Stimulated activated CD8-positive, alpha-beta memory T cell treated with anti-CD3 and anti-CD28 coated beads, Interleukin-7, amount 100 ng/mL, for 48 hours (primary cell): ENCODE measurements at regions not wholly inside any gene's neighbourhood (a gene's known extent, or its start where the extent isn't known, plus 50 kb on each side); places are given as distances from the start of the nearest gene placed in this dataset.
"Not testable (repeated sequence)": the region's sequence is repeated elsewhere in the genome, so short reads cannot be mapped to it uniquely, and the experiment has no call there.

Source experiments
- DNase-seq, 2 donors: peaks; one replicate each; pipeline ENCODE4 v3.0.0-alpha.2; 2020; ENCODE audit warnings: low read depth in 1 of 2; ENCODE audit errors: extremely low read depth in 1 of 2

- DNase-seq: no peak
Measured at GRCh38 chr17:71850812-71851211, 270.0 kb upstream of the SOX9 start.

GRCh38 chr17:71855010-71855409, 265.8 kb upstream of the SOX9 start:
- DNase-seq: no peak

- no peak for DNase-seq
Measured at GRCh38 chr17:71864755-71865154, 256.1 kb upstream of the SOX9 start.

GRCh38 chr17:71866095-71866494, 254.7 kb upstream of the SOX9 start:
- no peak for DNase-seq

GRCh38 chr17:71869293-71869692, 251.5 kb upstream of the SOX9 start:
- DNase-seq: no peak

GRCh38 chr17:71869841-71870545, 250.8 kb upstream of the SOX9 start:
- DNase-seq: no peak

GRCh38 chr17:71870546-71870862, 250.3 kb upstream of the SOX9 start:
- DNase-seq: no peak

GRCh38 chr17:71872843-71873485, 247.9 kb upstream of the SOX9 start:
- DNase-seq: no peak

GRCh38 chr17:71874773-71875172, 246.0 kb upstream of the SOX9 start:
- not testable (repeated sequence) for DNase-seq

GRCh38 chr17:71878271-71878670, 242.5 kb upstream of the SOX9 start:
- DNase-seq: no peak

- no peak for DNase-seq
Measured at GRCh38 chr17:71878998-71879397, 241.8 kb upstream of the SOX9 start.

GRCh38 chr17:71881041-71881440, 239.8 kb upstream of the SOX9 start:
- no peak for DNase-seq

- no peak for DNase-seq
Measured at GRCh38 chr17:71881581-71881980, 239.2 kb upstream of the SOX9 start.

- no peak for DNase-seq
Measured at GRCh38 chr17:71883258-71883657, 237.6 kb upstream of the SOX9 start.

GRCh38 chr17:71883845-71884244, 237.0 kb upstream of the SOX9 start:
- no peak for DNase-seq

GRCh38 chr17:71885662-71886061, 235.2 kb upstream of the SOX9 start:
- no peak for DNase-seq

GRCh38 chr17:71899317-71899716, 221.5 kb upstream of the SOX9 start:
- no peak for DNase-seq

GRCh38 chr17:71900621-71901229, 220.1 kb upstream of the SOX9 start:
- DNase-seq: no peak

- no peak for DNase-seq
Measured at GRCh38 chr17:71902894-71903506, 217.8 kb upstream of the SOX9 start.

GRCh38 chr17:71905376-71906031, 215.3 kb upstream of the SOX9 start:
- no peak for DNase-seq

GRCh38 chr17:71909155-71909554, 211.7 kb upstream of the SOX9 start:
- DNase-seq: no peak
